HCT116 (cell line): ENCODE measurements at regions not wholly inside any gene's neighbourhood (a gene's known extent, or its start where the extent isn't known, plus 50 kb on each side); places are given as distances from the start of the nearest gene placed in this dataset.

Experiments
- CEBPB ChIP-seq: IDR thresholded peaks from 2 replicates; pipeline ENCODE4 v1.6.1; 2012; ENCODE audit warnings: low read depth
- CTCF ChIP-seq, 3 experiments: fragments of 200-600 bp in 1 of 3; sonication (generic) in 1 of 3; IDR thresholded peaks in 2 of 3; conservative IDR thresholded peaks in 1 of 3; 2 replicates each; pipeline ENCODE4 v1.5.1; 2012 to 2017; ENCODE audit warnings: low read depth in 2 of 3, low read length in 2 of 3, antibody characterized with exemption in 1 of 3, borderline replicate concordance in 1 of 3, control low read depth in 1 of 3, mild to moderate bottlenecking in 1 of 3, mixed read lengths in 1 of 3, mixed run types in 1 of 3, moderate library complexity in 1 of 3; ENCODE audit not compliant: insufficient read depth in 1 of 3
- EZH2 ChIP-seq: fragments of 200-600 bp; sonication (generic); IDR thresholded peaks from 2 replicates; pipeline ENCODE4 v1.6.1; 2017; ENCODE audit warnings: antibody characterized with exemption, mixed run types
- JUND ChIP-seq: IDR thresholded peaks from 2 replicates; pipeline ENCODE4 v1.6.1; 2012
- POLR2A ChIP-seq: IDR thresholded peaks from 2 replicates; pipeline ENCODE4 v1.7.0; 2011; ENCODE audit warnings: borderline replicate concordance; ENCODE audit not compliant: insufficient read depth, insufficient read length; ENCODE audit errors: extremely low read depth
- POLR2AphosphoS5 ChIP-seq: IDR thresholded peaks from 2 replicates; pipeline ENCODE4 v1.6.1; 2011; ENCODE audit warnings: mild to moderate bottlenecking, low read depth, low read length, moderate library complexity
- RAD21 ChIP-seq: IDR thresholded peaks from 2 replicates; pipeline ENCODE4 v1.6.1; 2012; ENCODE audit warnings: low read depth, mild to moderate bottlenecking
- TF ChIP-seq, protein P1 (sequence below): IDR thresholded peaks from 2 replicates; pipeline ENCODE4 v1.6.1; 2012; ENCODE audit warnings: low read depth

GRCh38 chr1:190616235-190616634 is 138.6 kb upstream of the BRINP3 start:
- no peak for TF ChIP-seq CTCF (IDR thresholded peaks at IDR 0.05 in 2 of 3, conservative IDR thresholded peaks at IDR 0.05 in 1 of 3; ENCODE audit: borderline replicate concordance in 1 of 3, insufficient read depth in 1 of 3, low read depth in 2 of 3, low read length in 2 of 3)
- TF ChIP-seq POLR2A: no peak
- TF ChIP-seq CEBPB: no peak
- no peak for TF ChIP-seq JUND
- TF ChIP-seq POLR2AphosphoS5: no peak
- no peak for TF ChIP-seq RAD21
- TF ChIP-seq, protein P1, sequence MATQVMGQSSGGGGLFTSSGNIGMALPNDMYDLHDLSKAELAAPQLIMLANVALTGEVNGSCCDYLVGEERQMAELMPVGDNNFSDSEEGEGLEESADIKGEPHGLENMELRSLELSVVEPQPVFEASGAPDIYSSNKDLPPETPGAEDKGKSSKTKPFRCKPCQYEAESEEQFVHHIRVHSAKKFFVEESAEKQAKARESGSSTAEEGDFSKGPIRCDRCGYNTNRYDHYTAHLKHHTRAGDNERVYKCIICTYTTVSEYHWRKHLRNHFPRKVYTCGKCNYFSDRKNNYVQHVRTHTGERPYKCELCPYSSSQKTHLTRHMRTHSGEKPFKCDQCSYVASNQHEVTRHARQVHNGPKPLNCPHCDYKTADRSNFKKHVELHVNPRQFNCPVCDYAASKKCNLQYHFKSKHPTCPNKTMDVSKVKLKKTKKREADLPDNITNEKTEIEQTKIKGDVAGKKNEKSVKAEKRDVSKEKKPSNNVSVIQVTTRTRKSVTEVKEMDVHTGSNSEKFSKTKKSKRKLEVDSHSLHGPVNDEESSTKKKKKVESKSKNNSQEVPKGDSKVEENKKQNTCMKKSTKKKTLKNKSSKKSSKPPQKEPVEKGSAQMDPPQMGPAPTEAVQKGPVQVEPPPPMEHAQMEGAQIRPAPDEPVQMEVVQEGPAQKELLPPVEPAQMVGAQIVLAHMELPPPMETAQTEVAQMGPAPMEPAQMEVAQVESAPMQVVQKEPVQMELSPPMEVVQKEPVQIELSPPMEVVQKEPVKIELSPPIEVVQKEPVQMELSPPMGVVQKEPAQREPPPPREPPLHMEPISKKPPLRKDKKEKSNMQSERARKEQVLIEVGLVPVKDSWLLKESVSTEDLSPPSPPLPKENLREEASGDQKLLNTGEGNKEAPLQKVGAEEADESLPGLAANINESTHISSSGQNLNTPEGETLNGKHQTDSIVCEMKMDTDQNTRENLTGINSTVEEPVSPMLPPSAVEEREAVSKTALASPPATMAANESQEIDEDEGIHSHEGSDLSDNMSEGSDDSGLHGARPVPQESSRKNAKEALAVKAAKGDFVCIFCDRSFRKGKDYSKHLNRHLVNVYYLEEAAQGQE: no peak
- TF ChIP-seq EZH2: no peak
